GM19240 (cell line): ENCODE measurements at regions not wholly inside any gene's neighbourhood (a gene's known extent, or its start where the extent isn't known, plus 50 kb on each side); places are given as distances from the start of the nearest gene placed in this dataset.
"Not testable (repeated sequence)": the region's sequence is repeated elsewhere in the genome, so short reads cannot be mapped to it uniquely, and the experiment has no call there.

Experiments used
- DNase-seq: peaks from one replicate; pipeline ENCODE4 v3.0.0; 2011; ENCODE audit warnings: low spot score; ENCODE audit not compliant: insufficient read length

GRCh38 chr5:40154194-40154593 lies 525.5 kb upstream of the PTGER4 start:
- DNase-seq, result no peak

GRCh38 chr5:40150896-40151295 lies 528.8 kb upstream of the PTGER4 start:
- DNase-seq, result no peak

GRCh38 chr5:40141896-40142295 lies 537.8 kb upstream of the PTGER4 start:
- no peak for DNase-seq

DNA sequence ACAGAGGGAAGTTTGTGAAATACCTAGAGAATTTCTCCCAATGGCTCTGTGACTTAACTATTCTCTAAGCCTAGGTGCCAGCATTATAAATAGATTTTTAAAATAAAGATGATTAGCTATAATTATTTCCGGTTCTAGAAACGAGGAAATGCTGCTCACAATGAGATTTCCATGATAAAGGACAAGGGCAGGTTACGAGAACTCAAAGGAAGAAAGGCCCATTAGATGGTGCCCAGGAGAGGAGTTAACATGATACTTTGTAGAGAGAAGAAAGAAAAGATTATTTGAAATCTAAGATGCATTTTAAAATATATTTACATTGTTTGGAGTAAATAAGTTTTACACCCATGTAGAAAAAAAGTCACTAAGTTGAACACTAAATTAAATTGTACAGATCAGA lies 538.3 kb upstream of the PTGER4 start:
- DNase-seq, result no peak

- no peak for DNase-seq
These were observed 542.5 kb upstream of the PTGER4 start for GRCh38 chr5:40137223-40137622.

- no peak for DNase-seq
These were observed 544.7 kb upstream of the PTGER4 start for GRCh38 chr5:40134883-40135520.

- no peak for DNase-seq
These were observed 555.3 kb upstream of the PTGER4 start for GRCh38 chr5:40124367-40124766.

DNA sequence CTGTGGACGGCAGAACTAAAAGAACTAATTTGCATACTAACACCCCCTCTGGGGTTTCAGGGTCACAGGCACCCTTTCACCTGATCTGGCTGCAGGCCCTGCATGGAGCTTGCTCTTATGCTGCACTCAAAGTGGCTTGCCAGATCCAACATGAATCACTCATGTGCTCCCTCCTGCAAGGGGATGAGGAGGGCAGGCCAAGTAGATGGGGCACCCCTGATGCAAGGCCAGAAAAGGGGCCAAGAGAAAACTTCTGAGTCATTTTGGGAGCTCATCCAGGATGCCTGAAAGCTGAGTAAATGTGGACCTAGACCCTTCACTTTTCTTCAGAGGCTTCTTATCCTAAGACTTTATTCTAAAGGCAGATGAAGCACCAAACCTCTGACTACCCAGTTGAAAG lies 558.5 kb upstream of the PTGER4 start:
- DNase-seq, result no peak

DNA sequence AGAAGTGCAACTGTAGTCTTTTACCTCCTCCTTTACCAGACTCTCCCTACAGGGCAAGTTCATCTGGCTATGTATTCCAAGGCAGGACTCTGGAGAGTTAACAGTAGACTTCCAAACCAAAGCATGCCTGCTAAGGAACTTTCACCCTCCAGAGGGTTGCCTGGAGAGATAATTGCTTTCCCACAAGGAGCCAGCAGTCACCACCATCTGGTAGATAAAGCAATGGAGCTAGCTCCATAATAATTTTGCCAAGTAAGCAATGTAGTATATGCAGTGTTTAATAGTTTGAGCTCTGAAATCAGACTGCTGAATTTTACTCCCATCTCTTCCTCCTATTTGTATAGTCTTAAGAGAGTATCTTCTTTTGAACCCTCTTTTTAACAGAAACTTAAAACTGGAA lies 566.8 kb upstream of the PTGER4 start:
- DNase-seq, result no peak

DNA sequence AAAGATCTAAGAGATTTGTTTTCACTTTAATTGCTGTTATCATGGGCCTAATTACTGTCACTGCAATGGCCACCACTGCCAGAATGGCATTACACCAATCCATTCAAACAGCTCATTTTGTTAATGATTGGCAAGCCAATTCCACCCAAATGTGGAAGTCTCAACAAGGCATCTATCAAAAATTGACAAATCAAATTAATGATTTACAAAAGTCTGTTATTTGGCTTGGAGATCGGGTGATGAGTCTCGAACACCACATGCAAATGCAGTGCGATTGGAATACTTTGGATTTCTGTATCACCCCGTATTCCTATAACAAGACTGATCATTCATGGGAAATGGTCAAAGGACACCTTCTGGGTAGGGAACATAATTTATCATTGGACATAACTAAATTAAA lies 568.7 kb upstream of the PTGER4 start:
- DNase-seq, result not testable (repeated sequence)

GRCh38 chr5:40108764-40109390 lies 570.8 kb upstream of the PTGER4 start:
- not testable (repeated sequence) for DNase-seq

GRCh38 chr5:40107786-40108185 lies 571.9 kb upstream of the PTGER4 start:
- not testable (repeated sequence) for DNase-seq

DNA sequence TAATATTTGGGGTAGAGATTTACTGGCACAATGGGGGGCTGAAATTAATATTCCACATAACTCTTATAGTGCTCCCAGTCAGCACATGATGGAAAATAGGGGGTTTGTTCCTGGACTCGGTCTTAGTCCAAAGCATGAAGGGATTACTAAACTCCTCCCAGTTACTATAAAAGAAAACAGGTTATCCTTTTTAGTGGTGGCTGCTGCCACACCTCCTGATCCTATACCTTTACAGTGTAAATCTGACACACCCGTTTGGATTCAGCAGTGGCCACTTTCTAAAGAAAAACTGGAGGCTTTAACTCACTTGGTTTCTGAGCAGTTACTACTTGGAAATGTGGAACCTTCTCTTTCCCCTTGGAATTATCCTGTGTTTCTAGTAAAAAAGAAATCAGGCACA lies 572.9 kb upstream of the PTGER4 start:
- no peak for DNase-seq

- DNase-seq, result no peak
These were observed 581.4 kb upstream of the PTGER4 start for GRCh38 chr5:40098313-40098712.

DNA sequence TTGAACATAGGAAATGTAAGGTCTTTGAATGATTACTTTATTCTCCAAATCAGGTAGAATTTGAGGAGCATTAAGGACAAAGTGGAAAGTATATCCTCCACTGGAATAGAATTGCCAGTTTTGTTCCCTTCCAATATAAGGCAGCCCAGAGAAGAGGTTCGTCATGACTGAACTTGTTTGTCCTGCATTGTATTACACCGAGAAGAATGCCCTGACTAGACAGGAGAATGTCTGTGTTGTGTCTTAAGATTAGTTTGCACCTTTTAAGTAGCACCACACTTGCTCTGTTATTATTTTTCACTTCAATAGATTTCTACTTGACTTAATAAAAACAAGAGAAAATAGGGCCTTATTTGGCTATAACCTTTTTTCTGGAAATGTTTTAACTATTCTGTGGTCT lies 586.2 kb upstream of the PTGER4 start:
- DNase-seq, result no peak

DNA sequence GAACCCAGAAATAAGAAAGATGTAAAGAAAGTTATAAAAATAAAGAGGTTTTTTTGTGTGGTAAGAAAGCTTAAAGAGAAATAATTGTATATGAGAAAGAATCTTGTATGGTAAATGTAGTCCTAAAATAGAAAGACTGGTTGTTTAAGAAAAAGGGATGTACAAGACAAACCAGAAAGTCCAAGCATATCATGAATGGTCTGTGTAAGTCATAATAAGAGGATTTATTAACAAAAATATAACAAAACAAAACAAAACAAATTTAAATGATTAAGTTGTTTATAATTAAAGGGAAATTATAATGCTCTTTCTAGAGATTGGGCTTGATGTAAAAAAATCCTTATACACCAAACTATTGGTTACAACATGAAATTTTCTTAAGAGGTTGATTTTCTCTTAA lies 590.4 kb upstream of the PTGER4 start:
- DNase-seq, result no peak

- no peak for DNase-seq
These were observed 595.1 kb upstream of the PTGER4 start for GRCh38 chr5:40084614-40085013.

DNA sequence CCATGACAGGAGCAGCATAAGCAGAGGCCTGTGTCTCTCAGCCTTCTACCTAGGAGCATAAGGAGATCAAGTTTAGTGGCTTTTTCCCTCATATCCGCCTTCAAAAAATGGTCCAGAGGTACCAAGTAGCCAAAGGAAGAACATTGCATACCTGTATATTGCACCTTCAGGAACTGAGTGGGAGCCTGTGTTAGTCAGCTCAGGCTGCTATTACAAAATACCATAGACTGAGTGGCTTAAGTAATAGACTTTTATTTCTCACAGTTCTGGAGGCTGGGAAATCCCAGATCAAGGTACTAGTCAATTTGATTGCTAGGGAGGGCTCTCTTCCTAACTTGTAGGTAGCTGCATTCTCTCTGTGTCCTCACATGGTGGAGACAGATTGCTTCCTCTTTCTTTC lies 597.4 kb upstream of the PTGER4 start:
- DNase-seq, result no peak

- DNase-seq, result no peak
These were observed 599.5 kb upstream of the PTGER4 start for GRCh38 chr5:40080191-40080590.

- no peak for DNase-seq
These were observed 600.7 kb upstream of the PTGER4 start for GRCh38 chr5:40078898-40079575.

DNA sequence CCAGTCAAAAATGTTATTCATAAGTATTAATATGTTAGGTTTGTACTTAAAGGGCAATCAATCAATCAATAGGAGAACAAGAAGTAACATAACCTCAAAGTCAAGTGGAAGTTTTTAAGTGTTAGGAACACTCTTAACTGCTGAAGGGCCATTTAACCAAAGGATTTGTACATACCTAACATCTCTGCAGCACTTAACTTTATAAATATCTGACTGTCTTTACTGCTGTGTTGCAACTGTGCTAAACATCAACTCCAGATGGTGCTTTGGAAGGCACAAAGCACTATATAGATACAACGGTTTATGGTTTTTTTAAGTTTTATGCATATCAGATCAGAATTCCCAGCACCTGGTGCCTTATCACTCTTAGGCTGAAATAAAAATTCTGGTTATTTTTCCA lies 604.9 kb upstream of the PTGER4 start:
- DNase-seq, result no peak

DNA sequence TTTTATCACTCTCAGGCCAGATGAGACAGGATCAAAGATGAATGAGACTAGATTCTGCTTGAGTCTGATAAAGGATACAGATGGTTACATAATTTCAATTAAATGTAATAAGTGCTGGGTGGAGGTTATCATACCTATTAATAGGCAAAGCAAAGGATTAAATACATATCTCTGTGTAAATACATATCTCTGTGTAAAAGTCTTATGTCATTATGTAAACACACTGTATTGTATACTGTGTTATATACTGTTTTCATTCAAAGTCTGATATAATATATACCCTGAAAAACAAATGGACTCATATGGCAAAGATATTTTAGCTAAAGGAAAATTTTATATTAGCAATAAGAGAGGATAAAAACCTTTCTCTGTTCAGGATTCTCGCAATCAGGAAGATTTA lies 605.8 kb upstream of the PTGER4 start:
- no peak for DNase-seq

- no peak for DNase-seq
These were observed 607.8 kb upstream of the PTGER4 start for GRCh38 chr5:40071870-40072269.
